ENCODE measurements at regions not wholly inside any gene's neighbourhood (a gene's known extent, or its start where the extent isn't known, plus 50 kb on each side); places are given as distances from the start of the nearest gene placed in this dataset.
"Not testable (repeated sequence)": the region's sequence is repeated elsewhere in the genome, so short reads cannot be mapped to it uniquely, and the experiment has no call there.

DNA sequence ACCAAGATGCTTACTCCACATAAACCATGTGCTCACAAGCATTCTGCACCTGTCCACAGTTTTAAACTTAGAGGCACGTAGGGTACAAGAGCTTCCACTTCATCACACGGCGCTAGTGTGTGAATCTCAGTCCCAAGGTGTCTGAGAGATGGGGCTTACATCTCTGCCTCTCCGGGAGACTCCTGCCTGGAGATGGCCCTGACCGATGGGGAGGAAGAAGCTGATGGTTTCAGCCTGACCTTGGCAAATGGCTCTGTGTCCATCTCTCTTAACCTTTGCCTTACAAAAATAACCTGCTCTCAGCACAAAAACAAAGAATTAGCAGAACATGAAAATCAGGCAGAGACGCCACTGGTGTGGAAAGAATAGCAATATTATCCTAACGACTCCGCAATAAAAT is 559.3 kb upstream of the B3GAT1 start:
- Histone ChIP-seq H3K4me3 (ENCODE audit: low read length) (no peak overlapping the region), H3K27ac (ENCODE audit: low read length) (no peak overlapping the region), H3K4me1 (ENCODE audit: low read length) (peaks cover 13% of the 10 kb centered on the region), H3K9me3 (ENCODE audit: low read length) (no peaks in the 10 kb centered on the region), H3K9me2 (replicated peaks; ENCODE audit: insufficient read depth, low read length) (no peaks in the 10 kb centered on the region), H3K36me3 (ENCODE audit: insufficient read depth, low read length) (no peaks in the 10 kb centered on the region), H3K9ac (ENCODE audit: low read length) (no peak overlapping the region), H3K79me2 (ENCODE audit: low read length) (no peaks in the 10 kb centered on the region), H4K20me1 (ENCODE audit: insufficient read depth, low read depth, low read length) (no peaks in the 10 kb centered on the region), H3K4me2 (ENCODE audit: low read depth, low read length, poor library complexity, severe bottlenecking) (no peak overlapping the region), H3K27me3 (ENCODE audit: low read length) (no peaks in the 10 kb centered on the region), H2AFZ (ENCODE audit: low read length) (no peak overlapping the region)
- no peak for DNase-seq

DNA sequence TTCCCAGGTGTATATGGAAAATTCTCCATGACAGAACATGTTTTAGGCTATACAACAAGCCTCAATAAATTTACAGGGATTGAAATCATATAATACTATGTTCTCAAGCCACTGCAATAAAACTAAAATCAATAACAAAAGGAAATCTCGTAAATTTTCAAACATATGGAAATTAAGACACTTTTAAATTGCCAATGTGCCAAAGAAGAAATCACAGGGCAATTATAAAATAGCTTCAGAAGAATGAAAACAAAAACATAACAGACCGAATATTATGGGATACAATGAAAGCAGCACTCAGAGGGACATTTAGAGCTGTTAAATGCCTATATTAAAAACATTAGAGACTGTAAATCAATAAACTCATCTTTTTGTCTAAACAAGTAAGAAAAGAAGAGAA is 555.7 kb upstream of the B3GAT1 start:
- Histone ChIP-seq H3K27ac (ENCODE audit: low read length) (no peak overlapping the region), H3K79me2 (ENCODE audit: low read length) (no peaks in the 10 kb centered on the region), H3K9me3 (ENCODE audit: low read length) (no peaks in the 10 kb centered on the region), H4K20me1 (ENCODE audit: insufficient read depth, low read depth, low read length) (no peaks in the 10 kb centered on the region), H3K4me1 (ENCODE audit: low read length) (peaks cover 10% of the 10 kb centered on the region), H3K4me2 (ENCODE audit: low read depth, low read length, poor library complexity, severe bottlenecking) (no peak overlapping the region), H3K4me3 (ENCODE audit: low read length) (no peak overlapping the region), H2AFZ (ENCODE audit: low read length) (no peak overlapping the region), H3K36me3 (ENCODE audit: insufficient read depth, low read length) (no peaks in the 10 kb centered on the region), H3K9me2 (replicated peaks; ENCODE audit: insufficient read depth, low read length) (no peaks in the 10 kb centered on the region), H3K27me3 (ENCODE audit: low read length) (no peaks in the 10 kb centered on the region), H3K9ac (ENCODE audit: low read length) (no peak overlapping the region)
- DNase-seq = no peak

DNA sequence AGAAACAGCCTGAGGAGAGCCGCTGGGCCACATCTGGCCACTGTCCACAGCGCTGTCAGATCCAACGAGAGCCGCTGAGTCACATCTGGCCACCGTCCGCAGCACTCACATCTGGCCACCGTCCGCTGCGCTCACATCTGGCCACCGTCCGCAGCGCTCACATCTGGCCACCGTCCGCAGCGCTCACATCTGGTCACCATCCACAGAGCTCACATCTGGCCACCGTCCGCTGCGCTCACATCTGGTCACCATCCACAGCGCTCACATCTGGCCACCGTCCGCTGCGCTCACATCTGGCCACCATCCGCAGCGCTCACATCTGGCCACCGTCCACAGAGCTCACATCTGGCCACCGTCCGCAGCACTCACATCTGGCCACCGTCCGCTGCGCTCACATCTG is 549.3 kb upstream of the B3GAT1 start:
- not testable (repeated sequence) for H3K9me2 ChIP-seq (replicated peaks; ENCODE audit: insufficient read depth, low read length); H3K36me3 ChIP-seq (ENCODE audit: insufficient read depth, low read length); H3K27me3 ChIP-seq (ENCODE audit: low read length); H3K79me2 ChIP-seq (ENCODE audit: low read length); H3K4me3 ChIP-seq (ENCODE audit: low read length); H2AFZ ChIP-seq (ENCODE audit: low read length); H3K9ac ChIP-seq (ENCODE audit: low read length); H3K9me3 ChIP-seq (ENCODE audit: low read length); H3K4me2 ChIP-seq (ENCODE audit: low read depth, low read length, poor library complexity, severe bottlenecking); DNase-seq; H4K20me1 ChIP-seq (ENCODE audit: insufficient read depth, low read depth, low read length); H3K4me1 ChIP-seq (ENCODE audit: low read length); H3K27ac ChIP-seq (ENCODE audit: low read length)

DNA sequence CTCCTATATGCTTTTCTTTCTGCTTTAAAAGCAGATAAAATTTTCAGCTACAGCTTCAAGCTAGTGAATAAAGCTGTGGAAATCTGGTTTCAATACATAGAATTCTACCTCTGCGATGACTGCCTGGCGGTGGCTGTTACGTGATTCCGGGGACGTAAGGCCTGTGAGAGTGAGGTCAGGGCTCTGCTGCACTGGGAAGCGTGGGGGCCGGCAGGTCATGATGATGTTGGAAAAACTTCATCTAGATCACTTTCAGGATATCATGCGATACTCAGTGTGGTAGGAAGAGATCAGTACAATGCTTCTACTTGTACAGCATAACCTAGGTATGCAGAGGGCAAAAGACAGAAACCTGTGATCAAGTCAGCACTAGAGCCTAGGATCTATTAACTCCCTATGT is 546.8 kb upstream of the B3GAT1 start:
- no peaks in the 10 kb centered on the region for H3K9me2 ChIP-seq (replicated peaks; ENCODE audit: insufficient read depth, low read length)
- H3K79me2 ChIP-seq (ENCODE audit: low read length) = no peaks in the 10 kb centered on the region
- no peaks in the 10 kb centered on the region for H3K9me3 ChIP-seq (ENCODE audit: low read length)
- H3K4me2 ChIP-seq (ENCODE audit: low read depth, low read length, poor library complexity, severe bottlenecking) = no peak overlapping the region
- no peak overlapping the region for H3K27ac ChIP-seq (ENCODE audit: low read length)
- no peak for DNase-seq
- no peak overlapping the region for H3K4me3 ChIP-seq (ENCODE audit: low read length)
- no peaks in the 10 kb centered on the region for H3K27me3 ChIP-seq (ENCODE audit: low read length)
- no peaks in the 10 kb centered on the region; the same call in 1 of the 2 replicates for H3K4me1 ChIP-seq (ENCODE audit: low read length)
- no peaks in the 10 kb centered on the region for H4K20me1 ChIP-seq (ENCODE audit: insufficient read depth, low read depth, low read length)
- no peak overlapping the region for H2AFZ ChIP-seq (ENCODE audit: low read length)
- no peaks in the 10 kb centered on the region for H3K36me3 ChIP-seq (ENCODE audit: insufficient read depth, low read length)
- H3K9ac ChIP-seq (ENCODE audit: low read length) = no peak overlapping the region

DNA sequence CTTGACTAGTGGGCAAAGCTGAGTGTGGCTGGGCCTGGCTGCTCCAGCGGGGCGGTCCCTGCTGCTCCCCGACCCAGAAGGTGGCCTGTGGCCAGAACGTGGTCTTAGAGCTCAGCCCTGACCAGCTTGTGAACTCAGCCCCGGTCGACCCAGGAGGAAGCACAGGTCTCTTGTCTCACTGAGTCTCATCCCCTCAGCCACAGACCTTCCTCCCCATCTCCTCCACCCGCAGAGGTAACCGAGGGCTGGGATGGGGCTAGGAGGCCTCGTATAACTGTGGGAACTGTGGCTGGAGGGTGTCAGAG is 546.2 kb upstream of the B3GAT1 start:
- no peaks in the 10 kb centered on the region for H3K36me3 ChIP-seq (ENCODE audit: insufficient read depth, low read length)
- no peak overlapping the region for H3K27ac ChIP-seq (ENCODE audit: low read length)
- H3K4me2 ChIP-seq (ENCODE audit: low read depth, low read length, poor library complexity, severe bottlenecking) = no peak overlapping the region
- no peaks in the 10 kb centered on the region for H3K79me2 ChIP-seq (ENCODE audit: low read length)
- no peak overlapping the region for H2AFZ ChIP-seq (ENCODE audit: low read length)
- H3K9me3 ChIP-seq (ENCODE audit: low read length) = no peaks in the 10 kb centered on the region
- H3K27me3 ChIP-seq (ENCODE audit: low read length) = no peaks in the 10 kb centered on the region
- no peak for DNase-seq
- no peaks in the 10 kb centered on the region; the same call in 1 of the 2 replicates for H3K4me1 ChIP-seq (ENCODE audit: low read length)
- no peak overlapping the region for H3K4me3 ChIP-seq (ENCODE audit: low read length)
- H4K20me1 ChIP-seq (ENCODE audit: insufficient read depth, low read depth, low read length) = no peaks in the 10 kb centered on the region
- no peaks in the 10 kb centered on the region for H3K9me2 ChIP-seq (replicated peaks; ENCODE audit: insufficient read depth, low read length)
- H3K9ac ChIP-seq (ENCODE audit: low read length) = no peak overlapping the region

DNA sequence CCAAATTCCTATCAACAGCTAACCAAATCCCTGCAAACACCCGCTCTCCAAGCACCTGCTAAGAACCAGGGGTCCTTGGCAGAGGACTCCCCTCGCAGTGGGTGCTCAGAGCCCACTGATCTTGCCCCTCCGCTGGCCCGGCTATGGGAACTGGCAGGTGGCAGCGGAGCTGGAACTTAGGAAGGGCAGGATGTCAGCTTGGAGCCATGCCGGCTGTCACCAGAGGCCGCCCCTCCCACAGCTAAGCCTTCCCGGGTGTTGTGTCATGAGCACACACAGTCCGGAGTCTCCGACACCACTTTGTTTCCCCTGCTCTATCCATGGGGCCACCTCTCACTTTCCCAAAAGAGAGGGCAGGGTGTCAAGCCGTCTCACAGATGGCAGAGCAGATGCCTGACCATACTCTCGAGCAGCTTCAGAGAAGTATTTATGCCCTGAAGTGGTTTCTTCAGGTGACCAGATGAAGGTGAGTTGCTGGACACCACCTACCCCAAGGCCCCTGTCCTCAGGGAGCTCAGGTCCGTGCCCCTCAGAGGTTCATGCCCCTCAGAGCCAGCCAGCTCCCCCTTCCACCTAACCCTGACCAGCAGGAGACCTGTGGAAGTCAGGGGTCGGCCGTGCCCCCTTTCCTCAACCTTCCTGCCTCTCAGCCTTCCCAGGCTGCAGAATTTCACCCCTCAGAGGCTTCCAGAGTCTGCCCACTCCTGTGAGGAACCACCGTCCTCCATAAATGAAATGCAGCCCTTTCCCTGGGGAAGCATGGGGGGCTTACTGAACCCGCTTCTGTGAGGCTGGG is 545.7 kb upstream of the B3GAT1 start:
- no peaks in the 10 kb centered on the region for H3K9me2 ChIP-seq (replicated peaks; ENCODE audit: insufficient read depth, low read length)
- no peak overlapping the region for H3K9ac ChIP-seq (ENCODE audit: low read length)
- DNase-seq = no peak
- H3K4me2 ChIP-seq (ENCODE audit: low read depth, low read length, poor library complexity, severe bottlenecking) = no peak overlapping the region
- peaks cover 3% of the 10 kb centered on the region for H3K4me1 ChIP-seq (ENCODE audit: low read length)
- no peak overlapping the region for H2AFZ ChIP-seq (ENCODE audit: low read length)
- H3K36me3 ChIP-seq (ENCODE audit: insufficient read depth, low read length) = no peaks in the 10 kb centered on the region
- H4K20me1 ChIP-seq (ENCODE audit: insufficient read depth, low read depth, low read length) = no peaks in the 10 kb centered on the region
- H3K27ac ChIP-seq (ENCODE audit: low read length) = no peak overlapping the region
- H3K9me3 ChIP-seq (ENCODE audit: low read length) = no peaks in the 10 kb centered on the region
- no peak overlapping the region for H3K4me3 ChIP-seq (ENCODE audit: low read length)
- no peaks in the 10 kb centered on the region for H3K27me3 ChIP-seq (ENCODE audit: low read length)
- H3K79me2 ChIP-seq (ENCODE audit: low read length) = no peaks in the 10 kb centered on the region

DNA sequence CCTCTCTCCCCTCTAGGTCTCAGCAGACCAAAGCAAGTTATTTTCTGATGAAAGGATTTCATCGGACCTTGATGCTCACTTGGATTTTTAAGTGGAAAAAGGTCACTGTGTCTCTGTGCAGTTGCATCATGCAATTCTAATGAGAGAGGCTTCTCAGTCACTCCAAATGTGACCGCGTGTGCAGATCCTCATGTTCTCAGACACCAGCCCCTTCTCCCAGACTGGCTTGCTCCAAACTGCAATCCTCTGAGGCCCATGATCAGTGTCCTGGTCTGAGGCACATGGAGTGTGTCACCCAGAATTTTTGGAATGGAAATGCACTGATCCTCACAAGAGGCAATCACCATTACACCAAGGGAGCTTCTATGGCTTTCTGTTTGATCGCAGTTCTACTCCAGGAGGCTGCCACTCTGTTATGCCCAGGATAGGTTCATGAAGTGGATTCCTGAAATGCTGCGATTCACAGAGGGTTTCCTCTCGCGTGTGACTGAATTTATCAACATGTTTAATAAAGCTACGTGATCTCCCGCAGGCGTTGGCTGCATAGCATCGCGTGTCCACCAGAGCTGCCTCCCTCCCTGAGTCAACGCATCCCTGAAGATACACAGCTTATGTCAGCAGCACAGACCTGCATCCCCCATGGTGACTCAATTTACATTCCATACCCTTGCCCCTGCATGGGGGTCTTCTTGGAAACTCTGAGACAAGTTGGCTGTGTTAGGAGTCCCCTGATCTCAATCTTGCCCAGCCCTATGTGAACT is 544.6 kb upstream of the B3GAT1 start:
- H3K4me1 ChIP-seq (ENCODE audit: low read length) = peaks cover 14% of the 10 kb centered on the region
- no peaks in the 10 kb centered on the region for H4K20me1 ChIP-seq (ENCODE audit: insufficient read depth, low read depth, low read length)
- no peak overlapping the region for H3K4me2 ChIP-seq (ENCODE audit: low read depth, low read length, poor library complexity, severe bottlenecking)
- no peak overlapping the region for H3K9ac ChIP-seq (ENCODE audit: low read length)
- H3K79me2 ChIP-seq (ENCODE audit: low read length) = no peaks in the 10 kb centered on the region
- no peak overlapping the region for H2AFZ ChIP-seq (ENCODE audit: low read length)
- DNase-seq = no peak
- no peaks in the 10 kb centered on the region for H3K27me3 ChIP-seq (ENCODE audit: low read length)
- no peak overlapping the region for H3K27ac ChIP-seq (ENCODE audit: low read length)
- no peaks in the 10 kb centered on the region for H3K9me2 ChIP-seq (replicated peaks; ENCODE audit: insufficient read depth, low read length)
- H3K36me3 ChIP-seq (ENCODE audit: insufficient read depth, low read length) = no peaks in the 10 kb centered on the region
- H3K4me3 ChIP-seq (ENCODE audit: low read length) = no peak overlapping the region
- H3K9me3 ChIP-seq (ENCODE audit: low read length) = no peaks in the 10 kb centered on the region

DNA sequence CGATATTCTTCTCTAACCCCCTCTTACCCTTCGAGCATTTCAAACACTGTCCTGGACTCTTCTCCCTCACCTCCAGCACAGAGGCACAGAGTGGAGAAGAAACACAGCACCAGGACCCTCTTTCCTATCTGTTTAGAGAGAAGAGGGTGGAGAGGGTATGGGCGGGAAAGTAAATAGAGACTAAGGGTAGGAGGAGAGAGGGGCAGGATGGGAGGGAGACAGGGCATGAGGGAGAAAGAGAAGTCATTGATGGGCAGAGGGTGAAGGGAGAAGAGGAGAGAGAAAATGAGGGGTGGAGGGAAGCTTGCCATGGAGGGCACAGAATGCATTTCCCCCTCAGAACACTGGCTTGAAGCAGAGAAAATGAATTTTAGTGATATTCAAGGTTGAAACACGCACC is 543.9 kb upstream of the B3GAT1 start:
- not testable (repeated sequence) for H2AFZ ChIP-seq (ENCODE audit: low read length); H3K27ac ChIP-seq (ENCODE audit: low read length); H3K9me3 ChIP-seq (ENCODE audit: low read length); H3K79me2 ChIP-seq (ENCODE audit: low read length); H3K27me3 ChIP-seq (ENCODE audit: low read length); DNase-seq; H3K9ac ChIP-seq (ENCODE audit: low read length); H3K4me3 ChIP-seq (ENCODE audit: low read length); H3K36me3 ChIP-seq (ENCODE audit: insufficient read depth, low read length); H3K4me2 ChIP-seq (ENCODE audit: low read depth, low read length, poor library complexity, severe bottlenecking); H4K20me1 ChIP-seq (ENCODE audit: insufficient read depth, low read depth, low read length); H3K9me2 ChIP-seq (replicated peaks; ENCODE audit: insufficient read depth, low read length)
- H3K4me1 ChIP-seq (ENCODE audit: low read length) = peaks cover 21% of the 10 kb centered on the region

Data from Karpas-422 (cell line).